K562 (cell line): ENCODE measurements at regions not wholly inside any gene's neighbourhood (a gene's known extent, or its start where the extent isn't known, plus 50 kb on each side); places are given as distances from the start of the nearest gene placed in this dataset.

ENCODE experiments used
- ATAC-seq: fragments of 200-7000 bp; cut with Tn5 transposase; 3 replicates; pipeline ENCODE4 v1.9.1; 2020; ENCODE audit warnings: moderate library complexity
- BruUV-seq: library from RNA; stranded (reverse); fragments of 400-500 nt; replicated peaks from 2 replicates; lab custom pipeline; 2021; lab: Mats Ljungman, UMichigan
- CTCF ChIA-PET: fragments of 300-600 bp; formaldehyde crosslinking; extraction: SDS; loops from one replicate; lab custom pipeline; 2021; ENCODE audit warnings: low intra/inter-chr PET ratio; lab: Yijun Ruan, JAX
- POLR2A ChIA-PET: fragments of 300-600, 350-650 bp; sonication (Branson Sonifier 250); formaldehyde crosslinking; extraction: SDS; loops from one replicate; lab custom pipeline; 2021; ENCODE audit warnings: antibody characterized with exemption, inconsistent platforms; lab: Yijun Ruan, JAX
- DNase-seq, 4 experiments: peaks; one replicate each; pipeline versions ENCODE4 v3.0.0 to v3.0.0-alpha.2; 2011 to 2018; ENCODE audit warnings: low spot score in 3 of 4, mixed read lengths in 3 of 4; ENCODE audit errors: extremely low read depth in 1 of 4
- FAIRE-seq: peaks from 2 replicates; lab custom pipeline; 2011; peaks lifted over from hg19 to GRCh38; lab: Jason Lieb, UNC
- H2AFZ ChIP-seq: 2 replicates; pipeline ENCODE4 v1.6.0; 2011; ENCODE audit warnings: low read depth, low read length, control low read depth, inconsistent platforms
- H3K27ac ChIP-seq: fragments of 200-600 bp; 3 replicates; pipeline ENCODE4 v1.8.0; 2011; ENCODE audit warnings: low read depth, mild to moderate bottlenecking, control low read depth, inconsistent platforms, low read length, moderate library complexity, mixed read lengths; ENCODE audit errors: extremely low read depth
- H3K27me3 ChIP-seq, 2 experiments: fragments of 300-600 bp in 1 of 2; 2 replicates in 1 of 2; 3 replicates in 1 of 2; pipeline versions ENCODE4 v1.6.0 to v1.8.0; 2011; ENCODE audit warnings: inconsistent platforms in 2 of 2, low read length in 2 of 2, mild to moderate bottlenecking in 1 of 2, mixed read lengths in 1 of 2, moderate library complexity in 1 of 2; ENCODE audit not compliant: control insufficient read depth in 2 of 2, insufficient read depth in 2 of 2
- H3K36me3 ChIP-seq: fragments of 300-600 bp; 3 replicates; pipeline ENCODE4 v1.8.0; 2011; ENCODE audit warnings: mild to moderate bottlenecking, low read length, inconsistent platforms; ENCODE audit not compliant: control insufficient read depth, insufficient read depth
- H3K4me1 ChIP-seq, 2 experiments: fragments of 200-600 bp in 1 of 2; replicated peaks in 1 of 2; 2 replicates in 1 of 2; 3 replicates in 1 of 2; pipeline versions ENCODE4 v1.5.1 to v1.8.0; 2011; ENCODE audit warnings: inconsistent platforms in 2 of 2, low read length in 2 of 2, mild to moderate bottlenecking in 1 of 2, mixed read lengths in 1 of 2, moderate library complexity in 1 of 2; ENCODE audit not compliant: control insufficient read depth in 2 of 2, insufficient read depth in 2 of 2
- H3K4me2 ChIP-seq: 2 replicates; pipeline ENCODE4 v1.6.1; 2011; ENCODE audit warnings: low read length, control low read depth, inconsistent platforms, mixed read lengths; ENCODE audit not compliant: insufficient read depth
- H3K4me3 ChIP-seq: fragments of 200-600 bp; sonication (generic), shearing (Covaris generic); 2 replicates; pipeline ENCODE4 v1.5.1; 2016; ENCODE audit warnings: control low read depth, inconsistent platforms
- H3K79me2 ChIP-seq: fragments of 200-600 bp; 3 replicates; pipeline ENCODE4 v1.8.0; 2011; ENCODE audit warnings: low read length, inconsistent platforms; ENCODE audit not compliant: control insufficient read depth, insufficient read depth
- H3K9ac ChIP-seq, 2 experiments: 2 replicates each; pipeline versions ENCODE4 v1.6.0 to v1.6.1; 2011; ENCODE audit warnings: low read depth in 2 of 2, low read length in 2 of 2, control low read depth in 1 of 2, inconsistent platforms in 1 of 2, mild to moderate bottlenecking in 1 of 2, mixed read lengths in 1 of 2; ENCODE audit not compliant: insufficient read depth in 1 of 2
- H3K9me1 ChIP-seq: one replicate; pipeline ENCODE4 v1.6.0; 2011; ENCODE audit warnings: inconsistent platforms, mild to moderate bottlenecking, low read length, moderate library complexity; ENCODE audit not compliant: control insufficient read depth, insufficient read depth
- H3K9me3 ChIP-seq: replicated peaks from 2 replicates; pipeline ENCODE4 v1.5.1; 2011; ENCODE audit warnings: low read depth, low read length, inconsistent platforms; ENCODE audit not compliant: control insufficient read depth, insufficient read depth
- H4K20me1 ChIP-seq: replicated peaks from 2 replicates; pipeline ENCODE4 v1.6.1; 2011; ENCODE audit warnings: low read length, inconsistent platforms, mixed read lengths; ENCODE audit not compliant: control insufficient read depth, insufficient read depth
- CBFA2T2 ChIP-seq: fragments of 450-650 bp; conservative IDR thresholded peaks from 2 replicates; pipeline ENCODE4 v1.6.1; 2017; ENCODE audit warnings: mild to moderate bottlenecking
- GATAD2B ChIP-seq: fragments of 450-650 bp; IDR thresholded peaks from 2 replicates; pipeline ENCODE4 v1.6.1; 2017; ENCODE audit warnings: mild to moderate bottlenecking, borderline replicate concordance
- KAT7 ChIP-seq: sonication (generic); formaldehyde crosslinking; IDR thresholded peaks from 2 replicates; pipeline ENCODE4 v1.8.0; 2022; ENCODE audit warnings: missing genetic modification reagents, mild to moderate bottlenecking, borderline replicate concordance
- LEF1 ChIP-seq: fragments of 450-650 bp; IDR thresholded peaks from 2 replicates; pipeline ENCODE4 v1.6.1; 2016; ENCODE audit warnings: mild to moderate bottlenecking
- SAFB2 ChIP-seq: fragments of 200-400 bp; formaldehyde crosslinking; IDR thresholded peaks from 2 replicates; pipeline ENCODE4 v1.6.1; 2018; ENCODE audit warnings: borderline replicate concordance, low read length, low read depth, moderate library complexity; ENCODE audit not compliant: severe bottlenecking
- SMC3 ChIP-seq: conservative IDR thresholded peaks from 2 replicates; pipeline ENCODE4 v1.6.1; 2011; ENCODE audit warnings: low read depth, low read length, improper control_type of control experiment; ENCODE audit not compliant: insufficient read depth
- TBL1XR1 ChIP-seq, 2 experiments: IDR thresholded peaks; 2 replicates each; pipeline ENCODE4 v1.6.1; 2012; ENCODE audit warnings: improper control_type of control experiment in 2 of 2, low read length in 2 of 2, mild to moderate bottlenecking in 1 of 2
- TCF3 ChIP-seq: sonication (generic); formaldehyde crosslinking; IDR thresholded peaks from 2 replicates; pipeline ENCODE4 v1.4.0; 2020; ENCODE audit warnings: mild to moderate bottlenecking, missing genetic modification reagents
- TCFL5 ChIP-seq: fragments of 250-450 bp; sonication (Bioruptor Pico); conservative IDR thresholded peaks from 2 replicates; pipeline ENCODE4 v1.6.1; 2021; ENCODE audit warnings: mild to moderate bottlenecking, moderate library complexity, matching md5 sums
- THRB ChIP-seq: fragments of 450-650 bp; formaldehyde crosslinking; conservative IDR thresholded peaks from 2 replicates; pipeline ENCODE4 v1.4.0; 2022; ENCODE audit warnings: mild to moderate bottlenecking, missing genetic modification characterization
- ZBTB17 ChIP-seq: fragments of 450-650 bp; formaldehyde crosslinking; IDR thresholded peaks from 2 replicates; pipeline ENCODE4 v1.4.0; 2020; ENCODE audit warnings: mild to moderate bottlenecking
- ZZZ3 ChIP-seq: fragments of 450-650 bp; IDR thresholded peaks from 2 replicates; pipeline ENCODE4 v1.6.1; 2016; ENCODE audit warnings: antibody characterized with exemption, mild to moderate bottlenecking, moderate library complexity
- WGBS: fragments of 100-300 bp; shearing (Covaris generic); methylation state at CpG from one replicate; pipeline ENCODE4 v1.1.6; 2016; ENCODE audit warnings: low coverage, mixed read lengths; ENCODE audit not compliant: insufficient coverage; ENCODE audit errors: missing lambda C conversion rate; 5-methylcytosine and 5-hydroxymethylcytosine counted together
- in situ Hi-C: fragments of 300-500 bp; cut with MboI; formaldehyde crosslinking; loops from 4 replicates; pipeline ENCODE4 v1.15.0; 2018; ENCODE audit warnings: inconsistent platforms, mixed read lengths
- intact Hi-C: fragments of 100-400 bp; cut with micrococcal nuclease; formaldehyde crosslinking; loops from 2 replicates; pipeline ENCODE4 v1.14.2; 2022
- TF ChIP-seq, protein P1 (sequence below): sonication (generic); formaldehyde crosslinking; IDR thresholded peaks from 2 replicates; pipeline ENCODE4 v1.8.0; 2022; ENCODE audit warnings: mild to moderate bottlenecking, missing genetic modification reagents
- TF ChIP-seq, protein P2 (sequence below): fragments of 450-650 bp; IDR thresholded peaks from 2 replicates; pipeline ENCODE4 v1.6.1; 2016
- TF ChIP-seq, protein P3 (sequence below): fragments of 450-650 bp; formaldehyde crosslinking; IDR thresholded peaks from 2 replicates; pipeline ENCODE4 v1.4.0; 2022; ENCODE audit warnings: mild to moderate bottlenecking, moderate library complexity

DNA sequence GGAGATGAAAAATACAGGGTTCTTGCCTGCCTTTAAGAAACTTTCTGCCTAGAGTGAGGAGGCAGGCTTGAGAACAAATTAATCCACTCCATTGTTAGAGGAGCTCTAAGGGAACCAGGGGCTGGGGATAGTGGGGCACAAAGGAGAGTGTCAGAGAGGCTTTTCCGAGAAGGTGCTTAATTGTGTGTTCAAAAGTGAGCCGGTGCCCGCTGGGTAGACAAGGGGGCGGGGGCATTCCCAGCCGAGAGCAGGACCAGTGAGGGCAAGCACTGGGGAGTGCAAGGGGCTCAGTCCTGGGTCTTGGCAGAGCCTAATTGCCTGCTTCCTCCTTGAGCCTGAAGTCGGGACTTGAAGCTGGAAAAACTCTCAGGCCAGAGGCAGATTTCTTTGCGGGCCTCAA, 377.4 kb downstream of the ETNK1 start:
- intact Hi-C loops = no loop called here
- H3K27ac ChIP-seq = no peak overlapping the region
- CTCF ChIA-PET = no interaction called here
- H3K4me1 ChIP-seq = no peaks in the 10 kb centered on the region
- no peaks in the 10 kb centered on the region for H3K9me3 ChIP-seq
- H4K20me1 ChIP-seq = no peaks in the 10 kb centered on the region
- no peak overlapping the region for H3K9ac ChIP-seq
- DNase-seq (no peak), ATAC-seq (no peak), FAIRE-seq (no peak)
- in situ Hi-C loops = no loop called here
- no peaks in the 10 kb centered on the region for H3K79me2 ChIP-seq
- no peak overlapping the region for H3K4me3 ChIP-seq
- H3K27me3 ChIP-seq = no peaks in the 10 kb centered on the region
- H3K9me1 ChIP-seq = no peaks in the 10 kb centered on the region
- H2AFZ ChIP-seq = no peak overlapping the region
- no TSS peak for BruUV-seq
- no peaks in the 10 kb centered on the region for H3K36me3 ChIP-seq
- 0% methylated on average over 7 of the region's 7 CpGs for WGBS
- no peak overlapping the region for H3K4me2 ChIP-seq
- POLR2A ChIA-PET = no interaction called here
- TF ChIP-seq THRB (no peak), TBL1XR1 (IDR thresholded peaks at IDR 0.05; ENCODE audit: low read length in 2 of 2) (no peak), LEF1 (no peak), KAT7 (CRISPR knock-in tag) (no peak), SAFB2 (no peak), ZZZ3 (no peak), SMC3 (no peak), TCFL5 (CRISPR knock-in tag) (no peak), GATAD2B (no peak), ZBTB17 (CRISPR knock-in tag) (no peak), TCF3 (no peak), CBFA2T2 (no peak)
- TF ChIP-seq, protein P1, sequence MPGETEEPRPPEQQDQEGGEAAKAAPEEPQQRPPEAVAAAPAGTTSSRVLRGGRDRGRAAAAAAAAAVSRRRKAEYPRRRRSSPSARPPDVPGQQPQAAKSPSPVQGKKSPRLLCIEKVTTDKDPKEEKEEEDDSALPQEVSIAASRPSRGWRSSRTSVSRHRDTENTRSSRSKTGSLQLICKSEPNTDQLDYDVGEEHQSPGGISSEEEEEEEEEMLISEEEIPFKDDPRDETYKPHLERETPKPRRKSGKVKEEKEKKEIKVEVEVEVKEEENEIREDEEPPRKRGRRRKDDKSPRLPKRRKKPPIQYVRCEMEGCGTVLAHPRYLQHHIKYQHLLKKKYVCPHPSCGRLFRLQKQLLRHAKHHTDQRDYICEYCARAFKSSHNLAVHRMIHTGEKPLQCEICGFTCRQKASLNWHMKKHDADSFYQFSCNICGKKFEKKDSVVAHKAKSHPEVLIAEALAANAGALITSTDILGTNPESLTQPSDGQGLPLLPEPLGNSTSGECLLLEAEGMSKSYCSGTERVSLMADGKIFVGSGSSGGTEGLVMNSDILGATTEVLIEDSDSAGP (CRISPR knock-in tag) = no peak
- TF ChIP-seq, protein P2, sequence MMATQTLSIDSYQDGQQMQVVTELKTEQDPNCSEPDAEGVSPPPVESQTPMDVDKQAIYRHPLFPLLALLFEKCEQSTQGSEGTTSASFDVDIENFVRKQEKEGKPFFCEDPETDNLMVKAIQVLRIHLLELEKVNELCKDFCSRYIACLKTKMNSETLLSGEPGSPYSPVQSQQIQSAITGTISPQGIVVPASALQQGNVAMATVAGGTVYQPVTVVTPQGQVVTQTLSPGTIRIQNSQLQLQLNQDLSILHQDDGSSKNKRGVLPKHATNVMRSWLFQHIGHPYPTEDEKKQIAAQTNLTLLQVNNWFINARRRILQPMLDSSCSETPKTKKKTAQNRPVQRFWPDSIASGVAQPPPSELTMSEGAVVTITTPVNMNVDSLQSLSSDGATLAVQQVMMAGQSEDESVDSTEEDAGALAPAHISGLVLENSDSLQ = no peak
- TF ChIP-seq, protein P3, sequence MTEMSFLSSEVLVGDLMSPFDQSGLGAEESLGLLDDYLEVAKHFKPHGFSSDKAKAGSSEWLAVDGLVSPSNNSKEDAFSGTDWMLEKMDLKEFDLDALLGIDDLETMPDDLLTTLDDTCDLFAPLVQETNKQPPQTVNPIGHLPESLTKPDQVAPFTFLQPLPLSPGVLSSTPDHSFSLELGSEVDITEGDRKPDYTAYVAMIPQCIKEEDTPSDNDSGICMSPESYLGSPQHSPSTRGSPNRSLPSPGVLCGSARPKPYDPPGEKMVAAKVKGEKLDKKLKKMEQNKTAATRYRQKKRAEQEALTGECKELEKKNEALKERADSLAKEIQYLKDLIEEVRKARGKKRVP (CRISPR knock-in tag) = no peak
